ENCODE measurements at regions not wholly inside any gene's neighbourhood (a gene's known extent, or its start where the extent isn't known, plus 50 kb on each side); places are given as distances from the start of the nearest gene placed in this dataset.

DNA sequence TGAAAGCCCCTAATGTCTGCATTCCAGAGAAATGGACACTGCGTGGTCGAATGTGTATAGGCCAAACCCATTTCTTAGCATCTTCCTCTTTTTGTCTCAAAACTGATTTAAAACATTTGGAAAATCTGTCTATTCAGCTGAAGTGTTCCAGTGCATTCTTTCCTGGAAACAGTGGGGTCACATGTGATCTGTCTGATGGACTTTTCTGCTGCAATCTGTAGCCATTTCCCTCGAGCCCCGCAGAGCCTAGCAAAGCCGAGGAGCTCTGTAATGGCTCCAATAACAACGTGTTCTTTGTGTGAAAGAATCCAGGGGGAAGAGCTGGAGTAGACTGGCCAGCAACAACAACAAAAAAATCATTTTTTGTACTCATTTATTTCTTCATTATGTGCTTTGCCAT lies 329.3 kb downstream of the BARHL2 start:
- H3K79me2 ChIP-seq, result no peaks in the 10 kb centered on the region
- no peaks in the 10 kb centered on the region for H4K20me1 ChIP-seq (ENCODE audit: insufficient read depth, poor library complexity, severe bottlenecking)
- no peak overlapping the region for H3K4me3 ChIP-seq
- TF ChIP-seq EZH2phosphoT487 (IDR thresholded peaks at IDR 0.05; ENCODE audit: low read depth, severe bottlenecking, unreplicated experiment), result no peak
- TF ChIP-seq EZH2 (IDR thresholded peaks at IDR 0.05; ENCODE audit: borderline replicate concordance), result no peak
- TF ChIP-seq, protein P1, sequence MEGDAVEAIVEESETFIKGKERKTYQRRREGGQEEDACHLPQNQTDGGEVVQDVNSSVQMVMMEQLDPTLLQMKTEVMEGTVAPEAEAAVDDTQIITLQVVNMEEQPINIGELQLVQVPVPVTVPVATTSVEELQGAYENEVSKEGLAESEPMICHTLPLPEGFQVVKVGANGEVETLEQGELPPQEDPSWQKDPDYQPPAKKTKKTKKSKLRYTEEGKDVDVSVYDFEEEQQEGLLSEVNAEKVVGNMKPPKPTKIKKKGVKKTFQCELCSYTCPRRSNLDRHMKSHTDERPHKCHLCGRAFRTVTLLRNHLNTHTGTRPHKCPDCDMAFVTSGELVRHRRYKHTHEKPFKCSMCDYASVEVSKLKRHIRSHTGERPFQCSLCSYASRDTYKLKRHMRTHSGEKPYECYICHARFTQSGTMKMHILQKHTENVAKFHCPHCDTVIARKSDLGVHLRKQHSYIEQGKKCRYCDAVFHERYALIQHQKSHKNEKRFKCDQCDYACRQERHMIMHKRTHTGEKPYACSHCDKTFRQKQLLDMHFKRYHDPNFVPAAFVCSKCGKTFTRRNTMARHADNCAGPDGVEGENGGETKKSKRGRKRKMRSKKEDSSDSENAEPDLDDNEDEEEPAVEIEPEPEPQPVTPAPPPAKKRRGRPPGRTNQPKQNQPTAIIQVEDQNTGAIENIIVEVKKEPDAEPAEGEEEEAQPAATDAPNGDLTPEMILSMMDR (IDR thresholded peaks at IDR 0.05; ENCODE audit: poor library complexity), result no peak
- H3K4me2 ChIP-seq, result no peak overlapping the region
- 65% methylated on average over 6 of the region's 6 CpGs for WGBS (ENCODE audit: low lambda C conversion rate, missing lambda C conversion rate)
- H3K27ac ChIP-seq, result no peak overlapping the region
- no peaks in the 10 kb centered on the region for H3K9me3 ChIP-seq (ENCODE audit: low read depth)
- DNase-seq (ENCODE audit: low spot score), result no peak
- H3K4me1 ChIP-seq (ENCODE audit: insufficient read depth), result peaks cover 4% of the 10 kb centered on the region
- no peaks in the 10 kb centered on the region for H3K27me3 ChIP-seq
- no peaks in the 10 kb centered on the region for H3K36me3 ChIP-seq (replicated peaks; ENCODE audit: insufficient read depth, low read depth)
- no peaks in the 10 kb centered on the region for H3K9me2 ChIP-seq (replicated peaks; ENCODE audit: insufficient read depth)
- no peak overlapping the region for H2AFZ ChIP-seq

GRCh38 chr1:90386899-90387720 lies 330.0 kb downstream of the BARHL2 start:
- no peak for DNase-seq (ENCODE audit: low spot score)
- 70% methylated on average over 3 of the region's 3 CpGs for WGBS (ENCODE audit: low lambda C conversion rate, missing lambda C conversion rate)
- no peak overlapping the region for H3K27ac ChIP-seq
- peaks cover 4% of the 10 kb centered on the region for H3K4me1 ChIP-seq (ENCODE audit: insufficient read depth)
- no peaks in the 10 kb centered on the region for H3K27me3 ChIP-seq
- H3K4me2 ChIP-seq, result no peak overlapping the region
- TF ChIP-seq EZH2 (IDR thresholded peaks at IDR 0.05; ENCODE audit: borderline replicate concordance) (no peak), EZH2phosphoT487 (IDR thresholded peaks at IDR 0.05; ENCODE audit: low read depth, severe bottlenecking, unreplicated experiment) (no peak)
- TF ChIP-seq, protein P1 (IDR thresholded peaks at IDR 0.05; ENCODE audit: poor library complexity), result no peak
- no peaks in the 10 kb centered on the region for H3K9me2 ChIP-seq (replicated peaks; ENCODE audit: insufficient read depth)
- H4K20me1 ChIP-seq (ENCODE audit: insufficient read depth, poor library complexity, severe bottlenecking), result no peaks in the 10 kb centered on the region
- H3K36me3 ChIP-seq (replicated peaks; ENCODE audit: insufficient read depth, low read depth), result no peaks in the 10 kb centered on the region
- H3K79me2 ChIP-seq, result no peaks in the 10 kb centered on the region
- H3K9me3 ChIP-seq (ENCODE audit: low read depth), result no peaks in the 10 kb centered on the region
- H3K4me3 ChIP-seq, result no peak overlapping the region
- no peak overlapping the region for H2AFZ ChIP-seq

- TF ChIP-seq EZH2 (IDR thresholded peaks at IDR 0.05; ENCODE audit: borderline replicate concordance) (no peak), EZH2phosphoT487 (IDR thresholded peaks at IDR 0.05; ENCODE audit: low read depth, severe bottlenecking, unreplicated experiment) (no peak)
- TF ChIP-seq, protein P1 (IDR thresholded peaks at IDR 0.05; ENCODE audit: poor library complexity), result no peak
- Histone ChIP-seq H4K20me1 (ENCODE audit: insufficient read depth, poor library complexity, severe bottlenecking) (no peaks in the 10 kb centered on the region), H3K36me3 (replicated peaks; ENCODE audit: insufficient read depth, low read depth) (no peaks in the 10 kb centered on the region), H3K4me2 (no peak overlapping the region), H3K27ac (peak overlapping the region; percentile 62), H2AFZ (peak overlapping the region; percentile 20), H3K9me3 (ENCODE audit: low read depth) (no peaks in the 10 kb centered on the region), H3K4me1 (ENCODE audit: insufficient read depth) (peaks cover 4% of the 10 kb centered on the region), H3K9me2 (replicated peaks; ENCODE audit: insufficient read depth) (no peaks in the 10 kb centered on the region), H3K27me3 (no peaks in the 10 kb centered on the region), H3K4me3 (no peak overlapping the region), H3K79me2 (no peaks in the 10 kb centered on the region)
- peak; percentile 42 for DNase-seq (ENCODE audit: low spot score)
- WGBS (ENCODE audit: low lambda C conversion rate, missing lambda C conversion rate), result 52% methylated on average over 6 of the region's 6 CpGs
Measured at GRCh38 chr1:90384193-90384592, 332.9 kb downstream of the BARHL2 start.
